Fibroblast of skin of abdomen (primary cell): ENCODE measurements at regions not wholly inside any gene's neighbourhood (a gene's known extent, or its start where the extent isn't known, plus 50 kb on each side); places are given as distances from the start of the nearest gene placed in this dataset.

Source experiments
- DNase-seq: peaks from one replicate; pipeline ENCODE4 v3.0.0-alpha.2; 2013

DNA sequence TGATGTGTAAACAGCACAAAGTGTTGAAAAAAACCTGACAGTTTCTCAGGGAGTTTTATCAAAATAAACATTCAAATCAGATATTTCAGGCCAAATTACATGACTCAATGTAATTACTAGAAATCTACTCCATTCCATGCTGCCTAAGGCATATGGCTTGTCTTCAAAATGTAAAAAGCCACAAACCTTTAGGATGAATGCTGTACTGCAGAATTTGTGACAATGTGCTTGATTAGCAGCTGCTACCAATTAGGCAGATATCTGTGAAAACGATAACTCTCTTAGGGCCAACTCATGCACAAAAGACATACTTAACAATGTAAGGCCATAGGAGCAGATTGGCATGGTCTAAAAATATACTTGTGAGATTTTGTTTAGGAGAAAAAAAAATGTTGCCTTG lies 267.0 kb downstream of the DACT1 start:
- DNase-seq, result peak; percentile 84

DNA sequence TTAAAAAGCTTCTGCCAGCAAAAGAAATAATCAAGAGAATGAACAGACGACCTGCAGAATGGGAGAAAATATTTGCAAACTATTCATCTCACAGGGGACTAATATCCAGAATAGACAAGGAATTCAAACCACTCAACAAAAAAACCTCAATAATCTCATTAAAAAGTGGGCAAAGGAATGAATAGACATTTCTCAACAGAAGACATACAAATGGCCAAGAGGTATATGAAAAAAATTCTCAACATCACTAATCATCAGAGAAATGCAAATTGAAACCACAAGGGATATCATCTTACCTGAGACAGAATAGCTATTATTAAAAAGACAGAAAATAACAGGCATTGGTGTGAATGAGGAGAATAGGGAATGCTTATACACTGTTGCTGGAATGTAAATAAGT lies 270.0 kb downstream of the DACT1 start:
- DNase-seq, result peak; percentile 79

DNA sequence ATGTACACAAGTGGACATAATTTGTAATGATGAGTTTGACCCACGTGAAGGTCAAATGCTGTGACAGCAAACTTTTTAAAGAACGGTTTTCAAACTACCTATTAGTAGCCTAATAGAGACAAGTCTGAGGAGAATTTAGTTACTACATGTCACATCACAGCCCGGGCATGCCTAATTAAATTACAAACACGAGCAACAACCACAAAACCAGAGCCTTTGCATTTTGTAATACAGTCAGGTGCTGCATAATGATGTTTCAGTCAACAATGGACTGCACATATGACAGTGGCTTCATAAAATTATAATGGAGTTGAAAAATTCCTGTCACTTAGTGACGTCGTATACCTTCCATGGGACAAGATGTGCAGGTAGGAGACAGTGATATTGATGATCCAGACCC lies 274.5 kb downstream of the DACT1 start:
- DNase-seq, result no peak

DNA sequence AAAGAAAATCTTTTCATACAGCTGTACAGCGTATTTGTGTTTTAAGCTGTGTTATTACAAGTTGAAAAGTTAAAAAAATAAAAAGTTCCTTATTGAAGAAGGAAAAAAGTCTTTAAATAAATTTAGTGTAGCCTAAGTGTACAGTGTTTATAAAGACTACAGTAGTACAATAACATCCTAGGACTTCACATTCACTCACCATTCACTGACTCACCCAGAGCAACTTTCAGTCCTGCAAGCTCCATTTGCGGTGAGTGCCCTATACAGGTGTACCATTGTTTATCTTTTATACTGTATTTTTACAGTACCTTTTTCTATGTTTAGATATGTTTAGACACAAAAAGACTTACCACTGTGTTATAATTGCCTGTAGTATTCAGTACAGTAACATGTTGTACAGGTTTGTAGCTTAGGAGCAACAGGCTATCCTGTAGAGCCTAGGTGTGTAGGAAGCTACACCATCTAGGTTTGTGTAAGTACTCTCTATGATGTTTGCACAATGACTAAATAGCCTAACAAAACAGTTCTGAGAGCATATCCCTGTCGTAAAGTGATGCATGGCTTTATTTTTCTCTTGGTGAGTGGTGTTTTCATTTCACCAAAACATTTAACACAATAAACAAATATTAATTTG lies 275.2 kb downstream of the DACT1 start:
- no peak for DNase-seq

DNA sequence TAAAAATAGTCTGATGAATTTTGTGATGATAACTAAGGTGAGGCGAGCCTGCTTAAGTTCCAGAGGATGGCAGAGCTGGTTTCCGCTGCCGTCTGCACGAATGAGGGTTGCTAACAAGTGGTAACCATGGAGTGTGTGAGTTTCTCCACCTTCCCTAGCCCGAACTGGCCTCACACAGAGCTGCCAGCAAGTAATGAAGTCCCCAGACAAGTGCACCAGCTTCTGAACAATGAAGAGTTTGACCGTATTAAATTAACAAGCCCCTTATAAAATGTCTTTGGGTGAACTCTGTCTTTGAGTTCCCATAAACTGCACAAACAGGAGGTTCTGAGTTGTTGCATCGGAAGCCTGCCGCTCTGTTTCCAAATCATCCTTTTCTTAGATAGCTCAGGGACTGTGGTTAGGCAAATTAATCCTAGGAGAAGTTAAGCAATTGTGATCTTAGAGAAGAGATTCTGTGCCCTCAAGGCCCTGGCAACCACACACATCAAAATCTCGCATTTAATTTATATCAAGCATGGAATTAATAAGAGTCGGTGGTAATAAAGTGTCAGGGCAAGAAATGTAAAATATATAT lies 274.1 kb upstream of the DAAM1 start:
- DNase-seq, result no peak

DNA sequence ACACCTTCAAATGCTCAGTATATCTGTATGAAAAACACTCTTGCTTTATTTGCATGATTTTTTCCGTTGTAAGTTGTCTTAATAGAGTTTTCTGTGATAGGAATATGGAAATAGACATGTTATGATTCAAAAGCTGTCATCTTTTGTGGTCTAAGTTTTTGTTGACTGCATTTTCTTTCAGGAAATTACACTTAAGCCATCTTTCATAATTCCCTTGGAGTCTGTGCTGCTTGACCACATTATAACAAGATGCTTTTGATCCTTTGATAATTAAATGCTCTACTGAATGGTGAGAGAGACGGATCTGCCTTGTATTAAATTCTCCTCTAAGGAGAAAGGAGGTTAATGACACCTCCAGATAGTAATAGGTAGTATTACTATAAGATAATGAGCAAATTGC lies 272.8 kb upstream of the DAAM1 start:
- no peak for DNase-seq

DNA sequence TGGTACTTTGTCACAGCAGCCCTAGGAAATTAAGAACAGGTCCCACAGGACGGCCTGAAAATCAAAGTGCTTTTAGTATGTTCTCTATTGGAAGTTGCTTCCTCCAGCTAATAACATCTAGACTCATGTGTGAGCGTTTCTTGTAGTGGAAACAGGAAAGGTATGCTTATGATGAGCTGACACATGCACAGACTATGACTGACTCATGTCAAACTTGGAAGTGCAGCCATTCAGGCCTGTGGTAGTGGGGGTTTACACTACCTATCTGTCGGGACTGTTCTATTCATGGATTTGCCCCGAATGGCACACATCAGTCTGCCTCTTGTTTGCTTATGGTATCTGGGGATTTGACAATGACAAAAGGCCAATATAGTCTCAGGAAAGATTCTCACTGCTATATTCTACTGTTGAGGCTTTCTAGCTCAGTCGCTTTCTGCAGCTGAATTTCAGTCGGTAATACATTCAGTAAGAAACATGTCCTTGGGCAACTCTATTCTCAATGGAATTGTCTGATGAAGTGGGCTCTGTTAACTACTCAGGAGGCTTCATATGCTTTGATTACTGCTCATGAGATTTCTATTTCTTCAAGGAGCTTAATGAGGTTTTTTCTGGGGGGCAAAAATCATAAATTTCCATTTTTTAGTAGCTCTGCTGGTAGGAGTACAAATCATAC lies 270.3 kb upstream of the DAAM1 start:
- peak; percentile 87 for DNase-seq

DNA sequence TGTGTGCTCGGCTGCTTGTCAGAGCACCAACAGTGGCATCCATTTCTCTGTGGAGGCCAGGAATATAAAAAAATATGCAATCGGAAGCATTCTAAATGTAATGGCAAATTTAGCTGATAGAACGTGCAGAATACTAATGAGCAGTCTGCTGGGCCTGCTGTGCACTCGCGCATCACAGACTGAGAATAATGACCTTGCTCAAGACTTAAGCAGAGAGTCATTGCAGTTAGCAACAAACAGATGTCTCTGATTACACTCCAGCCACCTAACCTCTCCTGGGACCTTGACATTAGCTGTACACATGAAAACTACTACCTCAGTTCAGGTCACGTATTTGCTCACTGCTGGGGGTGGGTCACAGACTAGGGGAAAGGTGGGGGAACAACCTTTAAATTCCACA lies 269.2 kb upstream of the DAAM1 start:
- DNase-seq, result peak; percentile 52

DNA sequence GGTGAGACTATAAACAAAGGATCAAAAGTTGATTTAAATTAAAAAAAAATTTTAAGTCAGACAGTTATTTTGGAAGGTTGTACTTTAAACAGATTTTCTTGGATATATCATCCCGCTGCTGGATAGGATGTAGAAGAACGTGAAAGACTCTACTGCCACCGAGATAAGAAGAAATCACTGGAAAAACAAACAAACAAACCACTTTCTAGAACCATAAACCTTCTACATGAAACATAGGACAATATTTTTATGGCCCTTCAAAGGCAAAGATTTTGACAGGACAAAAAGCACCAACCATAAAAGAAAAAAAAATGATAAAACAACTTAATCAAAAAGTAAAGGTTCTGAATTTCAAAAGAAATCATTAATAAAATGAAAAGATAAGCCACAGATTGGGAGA lies 268.2 kb upstream of the DAAM1 start:
- no peak for DNase-seq

DNA sequence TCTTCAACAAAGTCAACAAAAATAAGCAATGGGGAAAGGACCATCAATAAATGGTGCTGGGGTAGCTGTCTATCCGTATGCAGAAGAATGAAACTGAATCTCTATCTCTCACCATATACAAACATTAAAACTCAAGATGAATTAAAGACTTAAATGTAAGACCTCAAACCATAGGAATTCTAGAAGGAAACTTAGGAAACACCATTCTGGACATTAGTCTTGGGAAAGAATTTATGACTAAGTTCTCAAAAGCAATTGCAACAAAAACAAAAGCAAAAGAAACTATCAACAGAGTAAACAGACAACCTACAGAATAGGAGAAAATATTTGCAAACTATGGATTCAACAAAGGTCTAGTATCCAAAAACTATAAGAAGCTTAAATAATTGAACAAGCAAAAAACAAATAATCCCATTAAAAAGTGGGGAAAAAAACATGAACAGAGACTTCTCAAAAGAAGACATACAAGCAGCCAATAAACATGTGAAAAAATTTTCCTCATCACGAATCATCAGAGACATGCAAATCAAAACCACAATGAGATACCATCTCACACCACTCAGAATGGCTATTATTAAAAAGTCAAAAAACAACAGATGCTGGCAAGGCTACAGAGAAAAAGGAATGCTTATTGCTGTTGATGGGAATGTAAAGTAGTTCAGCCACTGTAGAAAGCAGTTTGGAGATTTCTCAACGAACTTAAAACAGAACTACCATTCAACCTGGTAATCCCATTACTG lies 266.1 kb upstream of the DAAM1 start:
- DNase-seq, result peak; percentile 64

DNA sequence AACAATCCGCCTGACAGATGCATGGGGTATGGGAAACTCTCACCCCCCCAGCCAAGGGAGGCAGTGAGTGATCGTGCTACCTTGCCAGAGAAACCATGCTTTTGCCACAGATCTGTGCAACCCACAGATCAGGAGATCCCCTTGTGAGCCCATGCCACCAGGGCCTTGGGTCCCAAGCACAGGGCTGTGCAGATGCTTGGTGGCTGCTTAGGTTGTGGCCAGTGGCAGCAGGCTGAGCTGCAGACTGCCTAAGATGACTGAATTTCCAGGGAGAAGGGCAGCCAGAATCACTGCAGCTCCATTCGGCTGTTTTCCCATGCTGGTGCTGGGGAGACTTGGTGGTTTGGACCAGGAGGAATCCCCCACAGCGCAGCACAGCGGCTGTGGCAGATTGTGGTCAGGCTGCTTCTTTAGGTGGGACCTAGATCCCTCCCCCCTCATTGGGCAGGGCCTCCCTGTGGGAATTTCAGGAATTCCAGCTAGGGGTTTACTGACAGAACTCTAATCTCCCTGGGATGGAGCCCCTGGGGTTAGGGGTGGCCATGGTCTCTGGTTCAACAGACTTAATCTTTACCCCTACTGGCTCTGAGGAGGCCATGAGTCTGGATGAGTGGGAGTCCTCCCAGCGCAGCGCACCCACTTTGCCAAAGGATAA lies 264.6 kb upstream of the DAAM1 start:
- no peak for DNase-seq

DNA sequence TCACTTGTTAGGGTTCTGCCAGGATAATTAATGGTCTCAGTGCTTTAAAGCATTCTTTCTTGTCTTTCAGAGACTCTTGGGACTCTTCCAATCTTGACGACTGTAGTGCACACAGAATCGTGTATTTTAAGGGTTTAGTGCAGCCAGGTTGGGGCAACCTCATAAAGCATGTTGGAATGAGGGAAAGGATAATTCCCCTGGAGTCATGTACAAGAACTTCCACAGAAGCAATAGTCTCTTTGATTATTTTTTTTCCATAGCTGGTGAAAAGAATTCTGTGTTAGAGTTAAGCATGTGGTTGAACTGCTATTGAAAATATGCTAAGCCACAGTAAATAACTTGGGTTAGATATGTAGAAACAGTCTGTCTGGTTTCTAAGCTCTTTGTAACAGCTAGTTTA lies 246.8 kb upstream of the DAAM1 start:
- DNase-seq, result peak; percentile 96

DNA sequence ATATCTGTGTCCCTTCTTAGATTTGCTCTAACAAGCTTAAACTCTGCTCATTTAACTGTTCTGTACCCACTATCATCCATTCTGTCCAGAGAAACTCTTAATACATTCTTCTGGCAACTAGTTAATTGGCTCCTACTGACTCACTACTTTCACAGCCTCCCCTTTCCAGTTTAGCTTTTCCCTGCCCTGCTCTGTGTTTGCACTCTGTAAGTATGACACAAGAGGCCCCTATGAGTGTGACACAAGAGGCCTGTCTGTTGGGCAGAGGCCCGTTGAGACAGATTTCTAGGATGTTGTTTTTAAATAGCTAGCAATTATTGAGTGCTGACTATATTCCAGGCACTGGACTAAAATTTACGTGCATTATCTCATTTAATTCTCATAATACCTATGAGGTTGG lies 246.0 kb upstream of the DAAM1 start:
- DNase-seq, result peak; percentile 74

DNA sequence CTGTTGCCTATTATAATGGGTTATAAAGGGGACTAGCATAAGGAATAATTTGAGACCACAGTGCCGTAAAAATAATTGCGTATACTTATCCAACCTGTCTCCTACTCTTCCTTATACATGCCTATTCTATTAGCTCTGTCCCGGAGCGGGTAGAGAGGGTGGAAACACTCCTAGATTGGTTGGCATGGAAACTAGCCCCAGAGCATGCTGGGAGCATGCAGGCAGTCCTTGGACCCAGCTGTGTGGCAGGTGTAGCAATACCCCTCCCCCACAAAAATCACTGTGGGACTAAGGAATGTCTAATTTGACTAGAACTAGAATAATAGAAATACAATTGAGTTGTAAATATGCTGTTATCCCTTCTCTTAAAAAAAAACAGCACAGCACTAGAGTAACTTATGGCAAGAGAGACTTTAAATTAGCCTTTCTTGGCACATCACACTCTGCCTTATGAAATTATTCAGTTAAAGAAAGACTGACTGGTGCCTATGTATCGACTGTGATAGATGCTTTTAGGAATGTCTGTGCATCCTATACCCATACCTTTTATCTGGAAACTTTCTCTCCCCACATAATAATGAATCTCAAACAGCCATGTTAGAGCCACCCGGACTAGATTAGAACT lies 244.0 kb upstream of the DAAM1 start:
- DNase-seq, result no peak

DNA sequence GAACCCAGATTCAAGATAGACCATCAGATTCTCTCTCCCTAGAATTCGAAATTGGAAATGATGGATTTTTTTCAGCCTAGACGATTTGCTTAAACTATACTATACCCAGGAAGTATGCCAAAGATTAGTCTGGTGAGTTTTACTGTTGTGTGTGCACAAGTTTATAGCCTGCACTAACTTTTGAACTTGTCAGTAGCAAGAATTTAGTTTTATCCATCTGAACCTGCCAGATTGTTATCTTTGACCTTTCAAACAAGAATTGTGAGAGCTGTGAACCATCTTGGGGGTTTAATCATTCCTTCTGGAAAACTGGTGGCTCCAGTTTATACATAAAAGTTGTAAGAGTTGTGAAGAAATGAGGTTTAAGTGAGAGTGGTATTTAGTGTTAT lies 243.5 kb upstream of the DAAM1 start:
- DNase-seq, result peak; percentile 28

DNA sequence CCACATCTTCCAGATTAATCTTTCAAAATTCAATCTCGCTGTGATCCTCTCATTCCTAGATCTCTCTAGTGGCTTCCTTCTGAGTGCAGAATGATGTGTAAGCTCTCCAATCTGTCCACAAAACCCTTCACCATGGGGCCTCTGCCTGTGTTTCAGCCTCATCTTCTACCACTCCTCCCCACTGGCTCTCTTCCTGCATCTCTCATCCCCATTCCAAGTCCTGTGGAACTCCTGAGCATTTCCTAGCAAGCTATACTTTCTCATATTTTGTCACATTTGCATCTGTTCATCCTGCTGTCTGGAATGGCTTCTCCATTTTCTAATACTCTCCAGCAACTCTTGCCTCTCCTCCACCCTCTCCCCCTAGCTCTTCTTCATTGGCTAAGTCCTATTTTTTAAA lies 242.0 kb upstream of the DAAM1 start:
- no peak for DNase-seq

DNA sequence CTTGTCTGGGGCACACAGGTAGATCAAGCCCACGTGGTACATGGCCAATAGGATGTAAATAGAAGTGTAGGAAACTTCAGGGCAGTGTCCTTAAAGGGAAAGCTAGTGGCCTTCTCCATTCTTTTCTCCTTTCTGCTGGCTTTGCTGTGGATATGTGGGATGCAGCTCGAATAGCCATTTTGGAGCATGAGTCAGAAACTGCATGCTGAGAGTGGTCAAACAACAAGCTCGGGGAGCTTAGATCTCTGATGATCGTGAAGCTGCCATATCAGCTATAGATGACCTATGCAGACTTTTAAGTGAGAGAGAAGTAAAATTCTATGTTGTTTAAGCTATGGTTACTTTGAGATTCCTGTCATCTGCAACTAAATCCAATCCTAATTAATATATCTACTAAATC lies 241.3 kb upstream of the DAAM1 start:
- no peak for DNase-seq

DNA sequence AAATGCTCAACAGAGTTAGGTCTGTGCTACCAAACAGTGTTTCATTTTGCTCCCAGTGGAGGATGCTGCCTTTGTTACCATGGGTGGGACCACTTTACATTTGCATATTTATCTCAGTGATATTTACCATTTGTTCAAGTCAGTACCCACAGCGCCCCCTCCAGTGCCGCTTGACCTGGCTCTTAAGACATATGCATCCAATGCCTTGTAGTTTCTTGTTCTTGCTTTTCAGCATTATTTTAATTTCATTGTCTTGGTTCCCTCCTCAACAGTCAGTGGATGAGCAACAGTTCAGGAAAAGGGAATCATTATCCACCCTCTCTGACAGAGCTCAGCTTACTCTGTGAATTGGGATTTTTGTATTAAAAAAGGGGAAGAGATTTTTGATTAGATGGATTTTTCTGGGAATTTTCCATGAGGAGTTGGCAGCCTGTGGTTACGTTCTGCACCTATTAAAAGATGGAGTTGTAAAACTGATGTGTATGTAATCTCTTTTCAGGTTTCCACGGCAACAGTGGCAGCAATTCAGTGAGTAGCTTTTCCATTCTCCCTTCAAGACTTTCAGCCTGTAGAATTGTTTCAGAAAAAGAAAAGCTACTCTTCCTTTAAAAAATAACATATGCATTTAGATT lies 240.5 kb upstream of the DAAM1 start:
- no peak for DNase-seq

DNA sequence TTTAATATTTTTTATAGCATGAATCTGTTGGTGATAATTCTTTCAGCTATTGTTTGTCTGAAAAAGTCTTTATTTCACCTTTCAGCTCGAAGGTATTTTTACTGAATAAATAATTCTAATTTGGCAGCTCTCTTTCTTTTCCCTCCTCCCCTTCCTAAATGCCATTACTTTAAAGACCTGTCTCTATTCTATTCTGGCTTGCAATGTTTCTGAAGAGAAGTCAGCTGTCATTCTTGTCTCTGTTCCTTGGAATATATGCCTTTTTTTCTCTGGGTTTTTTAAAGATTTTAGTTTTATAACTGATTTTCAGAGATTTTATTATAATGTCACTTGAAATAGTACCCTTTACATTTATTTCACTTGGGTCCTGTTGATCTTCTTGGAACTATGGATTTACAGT lies 237.9 kb upstream of the DAAM1 start:
- no peak for DNase-seq

DNA sequence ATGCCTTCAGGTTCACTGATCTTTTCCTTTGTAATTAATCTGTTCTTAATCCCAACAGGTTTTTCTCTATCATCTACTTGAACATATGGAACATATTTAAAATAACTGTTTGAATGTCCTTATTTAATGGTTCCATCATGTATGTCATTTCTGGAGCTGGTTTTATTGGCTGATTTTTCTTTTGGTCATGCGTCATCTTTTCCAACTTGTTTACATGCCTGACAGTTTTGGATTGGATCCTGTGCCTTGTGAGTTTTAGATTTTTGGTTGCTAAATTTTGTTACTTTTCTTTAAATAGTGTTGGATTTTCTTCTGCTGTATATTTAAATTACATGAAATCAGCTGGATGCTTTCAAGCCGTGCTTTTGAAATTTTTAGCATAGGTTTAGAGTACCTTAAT lies 237.3 kb upstream of the DAAM1 start:
- DNase-seq, result no peak

DNA sequence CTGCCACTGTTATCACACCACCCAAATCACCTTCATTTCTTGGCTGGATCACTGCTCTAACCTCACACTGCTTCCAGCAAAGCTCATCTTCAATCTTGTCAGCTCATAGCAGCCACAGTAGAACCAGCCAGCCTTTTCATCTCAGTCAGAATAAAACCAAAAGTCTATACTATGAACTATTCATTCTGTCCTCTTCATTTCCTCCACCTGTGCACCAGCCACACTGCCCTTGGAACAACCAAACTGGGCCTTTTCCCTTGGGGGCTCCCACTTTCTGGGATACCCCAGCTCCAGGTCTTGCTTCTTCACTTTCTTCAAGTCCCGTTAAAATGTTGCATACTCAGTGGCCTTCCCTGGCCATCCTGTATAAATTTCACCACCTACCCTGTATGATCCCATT lies 234.4 kb upstream of the DAAM1 start:
- DNase-seq, result no peak
